Neural cell (in vitro differentiated cells): ENCODE measurements at regions not wholly inside any gene's neighbourhood (a gene's known extent, or its start where the extent isn't known, plus 50 kb on each side); places are given as distances from the start of the nearest gene placed in this dataset.

Experiments
- H2AFZ ChIP-seq: fragments of 200-600, 300-800 bp; sonication (generic), shearing (Covaris generic); 2 replicates; pipeline ENCODE4 v1.6.0; 2014; ENCODE audit warnings: low read depth, mild to moderate bottlenecking, antibody characterized with exemption, low read length, moderate library complexity
- H3F3A ChIP-seq: fragments of 200-600 bp; shearing (Covaris generic); 2 replicates; pipeline ENCODE4 v1.6.1; 2016; ENCODE audit warnings: mild to moderate bottlenecking, moderate library complexity, mixed read lengths, antibody characterized with exemption, low read length; ENCODE audit not compliant: insufficient read depth, poor library complexity, severe bottlenecking
- H3K27ac ChIP-seq: fragments of 200-600, 300-800 bp; sonication (generic), shearing (Covaris generic); 2 replicates; pipeline ENCODE4 v1.5.1; 2014; ENCODE audit warnings: mild to moderate bottlenecking, low read length, moderate library complexity
- H3K27me3 ChIP-seq: fragments of 300-800, 200-600 bp; sonication (generic), shearing (Covaris generic); 2 replicates; pipeline ENCODE4 v1.6.0; 2014; ENCODE audit warnings: mild to moderate bottlenecking, low read depth, low read length, moderate library complexity; ENCODE audit not compliant: insufficient read depth
- H3K36me3 ChIP-seq: fragments of 300-800, 200-600 bp; sonication (generic), shearing (Covaris generic); 2 replicates; pipeline ENCODE4 v1.5.1; 2014; ENCODE audit warnings: mild to moderate bottlenecking, antibody characterized with exemption, low read length, moderate library complexity; ENCODE audit not compliant: insufficient read depth
- H3K4me2 ChIP-seq: fragments of 300-800, 200-600 bp; sonication (generic), shearing (Covaris generic); 2 replicates; pipeline ENCODE4 v1.6.0; 2014; ENCODE audit warnings: mild to moderate bottlenecking, low read length
- H3K4me3 ChIP-seq: fragments of 300-800, 200-600 bp; sonication (generic), shearing (Covaris generic); 2 replicates; pipeline ENCODE4 v1.5.1; 2014; ENCODE audit warnings: mild to moderate bottlenecking, low read length, moderate library complexity
- H3K79me2 ChIP-seq: fragments of 200-600 bp; shearing (Covaris generic); replicated peaks from 2 replicates; pipeline ENCODE4 v1.6.0; 2014; ENCODE audit warnings: mild to moderate bottlenecking, low read length, moderate library complexity; ENCODE audit not compliant: insufficient read depth
- H3K9ac ChIP-seq: fragments of 300-800, 200-600 bp; sonication (generic), shearing (Covaris generic); 2 replicates; pipeline ENCODE4 v1.6.1; 2016; ENCODE audit warnings: mild to moderate bottlenecking, low read length, mixed read lengths
- H3K9me2 ChIP-seq: fragments of 200-600 bp; shearing (Covaris generic); 2 replicates; pipeline ENCODE4 v1.6.1; 2016; ENCODE audit warnings: mild to moderate bottlenecking, low read length, mixed read lengths; ENCODE audit not compliant: insufficient read depth
- H3K9me3 ChIP-seq: fragments of 200-600, 300-800 bp; sonication (generic), shearing (Covaris generic); 2 replicates; pipeline ENCODE4 v1.6.1; 2016; ENCODE audit warnings: mild to moderate bottlenecking, mixed run types, low read length, moderate library complexity, mixed read lengths
- H4K20me1 ChIP-seq: fragments of 200-600 bp; shearing (Covaris generic); 2 replicates; pipeline ENCODE4 v1.6.1; 2016; ENCODE audit warnings: mild to moderate bottlenecking, mixed run types; ENCODE audit not compliant: insufficient read depth
- EP300 ChIP-seq: fragments of 450-650 bp; conservative IDR thresholded peaks from 2 replicates; pipeline ENCODE4 v1.6.1; 2014; ENCODE audit warnings: antibody characterized with exemption, mild to moderate bottlenecking, moderate library complexity; ENCODE audit not compliant: poor library complexity, severe bottlenecking
- EZH2 ChIP-seq: fragments of 200-600, 300-800 bp; shearing (Covaris generic), sonication (generic); IDR thresholded peaks from 2 replicates; pipeline ENCODE4 v1.6.1; 2014; ENCODE audit warnings: antibody characterized with exemption, low read length, borderline replicate concordance, mild to moderate bottlenecking; ENCODE audit not compliant: insufficient read depth, poor library complexity, severe bottlenecking
- MXI1 ChIP-seq: fragments of 450-650 bp; conservative IDR thresholded peaks from 2 replicates; pipeline ENCODE4 v1.6.1; 2014; ENCODE audit warnings: antibody characterized with exemption, mild to moderate bottlenecking; ENCODE audit not compliant: poor library complexity, severe bottlenecking
- POLR2AphosphoS5 ChIP-seq: IDR thresholded peaks from 2 replicates; pipeline ENCODE4 v1.6.1; 2012
- RAD21 ChIP-seq: fragments of 450-650 bp; conservative IDR thresholded peaks from 2 replicates; pipeline ENCODE4 v1.6.1; 2014; ENCODE audit warnings: antibody characterized with exemption, mild to moderate bottlenecking, moderate library complexity
- SMC3 ChIP-seq: fragments of 450-650 bp; conservative IDR thresholded peaks from 2 replicates; pipeline ENCODE4 v1.6.1; 2014; ENCODE audit warnings: antibody characterized with exemption, mild to moderate bottlenecking, moderate library complexity; ENCODE audit not compliant: poor library complexity
- TAF1 ChIP-seq: IDR thresholded peaks from 2 replicates; pipeline ENCODE4 v1.6.1; 2012; ENCODE audit warnings: low read depth
- TF ChIP-seq, protein P1 (sequence below): IDR thresholded peaks from 2 replicates; pipeline ENCODE4 v1.6.1; 2012; ENCODE audit warnings: borderline replicate concordance
- TF ChIP-seq, protein P2 (sequence below): fragments of 450-650 bp; IDR thresholded peaks from 2 replicates; pipeline ENCODE4 v1.5.1; 2014; ENCODE audit warnings: antibody characterized with exemption, mild to moderate bottlenecking, moderate library complexity; ENCODE audit not compliant: poor library complexity, severe bottlenecking

DNA sequence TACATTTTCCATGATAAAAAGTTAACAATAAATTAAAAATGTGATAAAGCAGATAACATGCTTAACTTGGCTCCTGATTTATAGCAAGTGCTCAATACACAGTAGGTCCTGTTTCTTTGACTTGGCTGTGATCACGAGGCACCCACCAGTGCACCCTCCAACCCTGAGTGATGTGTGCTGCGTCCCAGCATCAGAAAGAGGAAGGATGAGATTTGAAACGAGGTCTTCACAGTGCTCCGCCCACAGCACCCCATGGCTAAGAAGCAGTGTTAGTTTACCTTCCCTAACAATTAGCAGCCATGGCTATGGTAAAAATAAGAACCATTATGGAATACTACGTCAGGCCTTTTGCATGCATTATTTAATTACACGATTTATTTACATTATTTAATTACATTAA, 292.0 kb upstream of the ZMIZ1 start:
- Histone ChIP-seq H3K36me3 (no peaks in the 10 kb centered on the region), H3K27ac (no peak overlapping the region), H3K9me2 (no peaks in the 10 kb centered on the region), H3K9me3 (no peaks in the 10 kb centered on the region), H3K79me2 (no peaks in the 10 kb centered on the region), H3F3A (no peaks in the 10 kb centered on the region), H3K9ac (no peak overlapping the region), H4K20me1 (no peaks in the 10 kb centered on the region), H3K4me3 (no peak overlapping the region), H3K27me3 (no peaks in the 10 kb centered on the region), H3K4me2 (no peak overlapping the region), H2AFZ (no peak overlapping the region)
- TF ChIP-seq MXI1 (no peak), EZH2 (no peak), EP300 (no peak), POLR2AphosphoS5 (no peak), TAF1 (no peak), RAD21 (no peak), SMC3 (no peak)
- TF ChIP-seq, protein P1, sequence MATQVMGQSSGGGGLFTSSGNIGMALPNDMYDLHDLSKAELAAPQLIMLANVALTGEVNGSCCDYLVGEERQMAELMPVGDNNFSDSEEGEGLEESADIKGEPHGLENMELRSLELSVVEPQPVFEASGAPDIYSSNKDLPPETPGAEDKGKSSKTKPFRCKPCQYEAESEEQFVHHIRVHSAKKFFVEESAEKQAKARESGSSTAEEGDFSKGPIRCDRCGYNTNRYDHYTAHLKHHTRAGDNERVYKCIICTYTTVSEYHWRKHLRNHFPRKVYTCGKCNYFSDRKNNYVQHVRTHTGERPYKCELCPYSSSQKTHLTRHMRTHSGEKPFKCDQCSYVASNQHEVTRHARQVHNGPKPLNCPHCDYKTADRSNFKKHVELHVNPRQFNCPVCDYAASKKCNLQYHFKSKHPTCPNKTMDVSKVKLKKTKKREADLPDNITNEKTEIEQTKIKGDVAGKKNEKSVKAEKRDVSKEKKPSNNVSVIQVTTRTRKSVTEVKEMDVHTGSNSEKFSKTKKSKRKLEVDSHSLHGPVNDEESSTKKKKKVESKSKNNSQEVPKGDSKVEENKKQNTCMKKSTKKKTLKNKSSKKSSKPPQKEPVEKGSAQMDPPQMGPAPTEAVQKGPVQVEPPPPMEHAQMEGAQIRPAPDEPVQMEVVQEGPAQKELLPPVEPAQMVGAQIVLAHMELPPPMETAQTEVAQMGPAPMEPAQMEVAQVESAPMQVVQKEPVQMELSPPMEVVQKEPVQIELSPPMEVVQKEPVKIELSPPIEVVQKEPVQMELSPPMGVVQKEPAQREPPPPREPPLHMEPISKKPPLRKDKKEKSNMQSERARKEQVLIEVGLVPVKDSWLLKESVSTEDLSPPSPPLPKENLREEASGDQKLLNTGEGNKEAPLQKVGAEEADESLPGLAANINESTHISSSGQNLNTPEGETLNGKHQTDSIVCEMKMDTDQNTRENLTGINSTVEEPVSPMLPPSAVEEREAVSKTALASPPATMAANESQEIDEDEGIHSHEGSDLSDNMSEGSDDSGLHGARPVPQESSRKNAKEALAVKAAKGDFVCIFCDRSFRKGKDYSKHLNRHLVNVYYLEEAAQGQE = no peak
- TF ChIP-seq, protein P2, sequence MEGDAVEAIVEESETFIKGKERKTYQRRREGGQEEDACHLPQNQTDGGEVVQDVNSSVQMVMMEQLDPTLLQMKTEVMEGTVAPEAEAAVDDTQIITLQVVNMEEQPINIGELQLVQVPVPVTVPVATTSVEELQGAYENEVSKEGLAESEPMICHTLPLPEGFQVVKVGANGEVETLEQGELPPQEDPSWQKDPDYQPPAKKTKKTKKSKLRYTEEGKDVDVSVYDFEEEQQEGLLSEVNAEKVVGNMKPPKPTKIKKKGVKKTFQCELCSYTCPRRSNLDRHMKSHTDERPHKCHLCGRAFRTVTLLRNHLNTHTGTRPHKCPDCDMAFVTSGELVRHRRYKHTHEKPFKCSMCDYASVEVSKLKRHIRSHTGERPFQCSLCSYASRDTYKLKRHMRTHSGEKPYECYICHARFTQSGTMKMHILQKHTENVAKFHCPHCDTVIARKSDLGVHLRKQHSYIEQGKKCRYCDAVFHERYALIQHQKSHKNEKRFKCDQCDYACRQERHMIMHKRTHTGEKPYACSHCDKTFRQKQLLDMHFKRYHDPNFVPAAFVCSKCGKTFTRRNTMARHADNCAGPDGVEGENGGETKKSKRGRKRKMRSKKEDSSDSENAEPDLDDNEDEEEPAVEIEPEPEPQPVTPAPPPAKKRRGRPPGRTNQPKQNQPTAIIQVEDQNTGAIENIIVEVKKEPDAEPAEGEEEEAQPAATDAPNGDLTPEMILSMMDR = no peak

DNA sequence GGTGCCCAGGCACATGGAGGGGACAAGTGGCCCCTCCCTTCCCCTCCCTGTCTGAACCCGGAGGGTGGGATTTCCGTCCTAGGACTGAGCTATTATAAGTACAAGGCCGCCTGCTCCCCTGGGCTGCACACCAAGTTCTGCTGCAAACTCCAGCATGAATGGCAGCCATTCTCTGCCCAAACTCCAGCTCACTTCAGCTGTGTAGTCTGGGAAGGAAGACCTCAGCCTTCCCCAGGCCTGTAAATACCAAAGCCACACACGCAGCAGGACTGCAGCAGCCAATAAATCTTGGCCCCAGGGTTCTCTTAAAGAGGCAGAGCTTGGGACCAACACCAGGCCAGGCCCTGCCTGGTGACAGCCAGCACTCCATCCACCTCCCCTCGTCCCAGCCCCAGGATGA, 291.3 kb upstream of the ZMIZ1 start:
- H3K9me2 ChIP-seq = no peaks in the 10 kb centered on the region
- H3F3A ChIP-seq = no peaks in the 10 kb centered on the region
- no peak overlapping the region for H3K4me2 ChIP-seq
- no peaks in the 10 kb centered on the region for H4K20me1 ChIP-seq
- TF ChIP-seq TAF1 = no peak
- TF ChIP-seq MXI1 = no peak
- TF ChIP-seq, protein P1 = no peak
- no peak for TF ChIP-seq POLR2AphosphoS5
- TF ChIP-seq, protein P2 = no peak
- no peak for TF ChIP-seq RAD21
- no peak for TF ChIP-seq SMC3
- no peak for TF ChIP-seq EP300
- no peak for TF ChIP-seq EZH2
- H3K9ac ChIP-seq = no peak overlapping the region
- H2AFZ ChIP-seq = no peak overlapping the region
- no peak overlapping the region for H3K4me3 ChIP-seq
- H3K79me2 ChIP-seq = no peaks in the 10 kb centered on the region
- H3K27me3 ChIP-seq = no peaks in the 10 kb centered on the region
- no peaks in the 10 kb centered on the region for H3K9me3 ChIP-seq
- H3K27ac ChIP-seq = no peak overlapping the region
- H3K36me3 ChIP-seq = no peaks in the 10 kb centered on the region
